Neuron (in vitro differentiated cells): ENCODE measurements at regions not wholly inside any gene's neighbourhood (a gene's known extent, or its start where the extent isn't known, plus 50 kb on each side); places are given as distances from the start of the nearest gene placed in this dataset.
"Not testable (repeated sequence)": the region's sequence is repeated elsewhere in the genome, so short reads cannot be mapped to it uniquely, and the experiment has no call there.

Experiments used
- H2AFZ ChIP-seq: one replicate; pipeline ENCODE4 v1.6.1; 2013; ENCODE audit warnings: low read depth, mild to moderate bottlenecking, inconsistent platforms, low read length, moderate library complexity
- H3K27me3 ChIP-seq: one replicate; pipeline ENCODE4 v1.6.1; 2013; ENCODE audit warnings: low read length; ENCODE audit not compliant: insufficient read depth
- H3K36me3 ChIP-seq: one replicate; pipeline ENCODE4 v1.6.1; 2013; ENCODE audit warnings: low read length; ENCODE audit not compliant: insufficient read depth
- H3K4me1 ChIP-seq: one replicate; pipeline ENCODE4 v1.6.1; 2013; ENCODE audit warnings: low read length; ENCODE audit not compliant: insufficient read depth
- H3K4me3 ChIP-seq: 2 replicates; pipeline ENCODE4 v1.5.1; 2013; ENCODE audit warnings: mild to moderate bottlenecking, low read length, moderate library complexity
- H3K9me3 ChIP-seq: one replicate; pipeline ENCODE4 v1.6.1; 2013; ENCODE audit warnings: low read length

GRCh38 chr20:12129114-12129513, 211.4 kb downstream of the BTBD3 start:
- not testable (repeated sequence) for H3K9me3 ChIP-seq, H2AFZ ChIP-seq, H3K27me3 ChIP-seq, H3K36me3 ChIP-seq, H3K4me1 ChIP-seq, H3K4me3 ChIP-seq

GRCh38 chr20:12129532-12129931, 211.8 kb downstream of the BTBD3 start:
- H3K9me3 ChIP-seq, H3K36me3 ChIP-seq: not testable (repeated sequence)

GRCh38 chr20:12130781-12131180, 213.1 kb downstream of the BTBD3 start:
- H3K27me3 ChIP-seq = no peaks in the 10 kb centered on the region
- H3K4me3 ChIP-seq = no peak overlapping the region
- no peak overlapping the region for H2AFZ ChIP-seq
- no peaks in the 10 kb centered on the region for H3K36me3 ChIP-seq
- H3K4me1 ChIP-seq = no peaks in the 10 kb centered on the region
- H3K9me3 ChIP-seq = no peaks in the 10 kb centered on the region

More at GRCh38 chr20:12129532-12129931, 211.8 kb downstream of the BTBD3 start:
- H3K4me3 ChIP-seq, H2AFZ ChIP-seq, H3K4me1 ChIP-seq, H3K27me3 ChIP-seq: not testable (repeated sequence)

GRCh38 chr20:12133553-12133952, 215.9 kb downstream of the BTBD3 start:
- Histone ChIP-seq H3K4me3 (no peak overlapping the region), H3K36me3 (no peaks in the 10 kb centered on the region), H3K27me3 (no peaks in the 10 kb centered on the region), H3K9me3 (no peaks in the 10 kb centered on the region), H3K4me1 (no peaks in the 10 kb centered on the region), H2AFZ (no peak overlapping the region)

- not testable (repeated sequence) for H3K4me1 ChIP-seq, H3K9me3 ChIP-seq, H3K4me3 ChIP-seq, H2AFZ ChIP-seq, H3K36me3 ChIP-seq, H3K27me3 ChIP-seq
Observed at GRCh38 chr20:12145951-12146350, 228.3 kb downstream of the BTBD3 start.

- H3K36me3 ChIP-seq = no peaks in the 10 kb centered on the region
- H3K9me3 ChIP-seq = no peaks in the 10 kb centered on the region
- no peaks in the 10 kb centered on the region for H3K4me1 ChIP-seq
- no peak overlapping the region for H2AFZ ChIP-seq
- no peaks in the 10 kb centered on the region for H3K27me3 ChIP-seq
- no peak overlapping the region for H3K4me3 ChIP-seq
Observed at GRCh38 chr20:12152996-12153395, 235.3 kb downstream of the BTBD3 start.

- H3K9me3 ChIP-seq = no peaks in the 10 kb centered on the region
- no peaks in the 10 kb centered on the region for H3K36me3 ChIP-seq
- no peaks in the 10 kb centered on the region for H3K4me1 ChIP-seq
- H3K27me3 ChIP-seq = no peaks in the 10 kb centered on the region
- H3K4me3 ChIP-seq = no peak overlapping the region
- H2AFZ ChIP-seq = no peak overlapping the region
Observed at GRCh38 chr20:12153628-12154027, 235.9 kb downstream of the BTBD3 start.

- Histone ChIP-seq H3K4me1 (no peaks in the 10 kb centered on the region), H2AFZ (no peak overlapping the region), H3K27me3 (no peaks in the 10 kb centered on the region), H3K36me3 (no peaks in the 10 kb centered on the region), H3K9me3 (no peaks in the 10 kb centered on the region), H3K4me3 (no peak overlapping the region)
Observed at GRCh38 chr20:12156252-12156651, 238.6 kb downstream of the BTBD3 start.

GRCh38 chr20:12159261-12159660, 241.6 kb downstream of the BTBD3 start:
- Histone ChIP-seq H3K9me3 (no peaks in the 10 kb centered on the region), H3K36me3 (no peaks in the 10 kb centered on the region), H3K27me3 (no peaks in the 10 kb centered on the region), H2AFZ (no peak overlapping the region), H3K4me1 (no peaks in the 10 kb centered on the region), H3K4me3 (no peak overlapping the region)

GRCh38 chr20:12161734-12162133, 244.0 kb downstream of the BTBD3 start:
- Histone ChIP-seq H3K4me1 (no peaks in the 10 kb centered on the region), H3K36me3 (no peaks in the 10 kb centered on the region), H2AFZ (no peak overlapping the region), H3K9me3 (no peaks in the 10 kb centered on the region), H3K27me3 (no peaks in the 10 kb centered on the region), H3K4me3 (no peak overlapping the region)

- H2AFZ ChIP-seq = no peak overlapping the region
- H3K4me3 ChIP-seq = no peak overlapping the region
- no peaks in the 10 kb centered on the region for H3K4me1 ChIP-seq
- no peaks in the 10 kb centered on the region for H3K36me3 ChIP-seq
- H3K9me3 ChIP-seq = no peaks in the 10 kb centered on the region
- no peaks in the 10 kb centered on the region for H3K27me3 ChIP-seq
Observed at GRCh38 chr20:12166053-12166717, 248.5 kb downstream of the BTBD3 start.

- Histone ChIP-seq H3K4me1 (no peaks in the 10 kb centered on the region), H3K9me3 (no peaks in the 10 kb centered on the region), H2AFZ (no peak overlapping the region), H3K4me3 (no peak overlapping the region), H3K36me3 (no peaks in the 10 kb centered on the region), H3K27me3 (no peaks in the 10 kb centered on the region)
Observed at GRCh38 chr20:12170406-12170805, 252.7 kb downstream of the BTBD3 start.

- Histone ChIP-seq H3K4me1 (no peaks in the 10 kb centered on the region), H3K4me3 (no peak overlapping the region), H2AFZ (no peak overlapping the region), H3K27me3 (no peaks in the 10 kb centered on the region), H3K9me3 (no peaks in the 10 kb centered on the region), H3K36me3 (no peaks in the 10 kb centered on the region)
Observed at GRCh38 chr20:12171923-12172524, 254.3 kb downstream of the BTBD3 start.
